H1 (cell line): ENCODE measurements at regions not wholly inside any gene's neighbourhood (a gene's known extent, or its start where the extent isn't known, plus 50 kb on each side); places are given as distances from the start of the nearest gene placed in this dataset.

Experiments used
- BACH1 ChIP-seq: IDR thresholded peaks from 2 replicates; pipeline ENCODE4 v1.6.1; 2012; ENCODE audit warnings: low read length, improper control_type of control experiment
- EP300 ChIP-seq, 2 experiments: IDR thresholded peaks; 1 replicate in 1 of 2; 2 replicates in 1 of 2; pipeline ENCODE4 v1.6.1; 2011 to 2012; ENCODE audit warnings: low read depth in 2 of 2, low read length in 2 of 2, mild to moderate bottlenecking in 2 of 2, borderline replicate concordance in 1 of 2, inconsistent platforms in 1 of 2, moderate library complexity in 1 of 2
- GTF2F1 ChIP-seq: IDR thresholded peaks from 2 replicates; pipeline ENCODE4 v1.6.1; 2012; ENCODE audit warnings: low read depth, low read length, improper control_type of control experiment, borderline replicate concordance
- JUN ChIP-seq: IDR thresholded peaks from 2 replicates; pipeline ENCODE4 v1.6.1; 2011; ENCODE audit warnings: low read depth, mild to moderate bottlenecking, improper control_type of control experiment, low read length
- JUND ChIP-seq: IDR thresholded peaks from 2 replicates; pipeline ENCODE4 v1.6.1; 2011; ENCODE audit warnings: mild to moderate bottlenecking, improper control_type of control experiment, low read length
- POLR2A ChIP-seq, 2 experiments: IDR thresholded peaks; 1 replicate in 1 of 2; 2 replicates in 1 of 2; pipeline ENCODE4 v1.6.1; 2011; ENCODE audit warnings: low read depth in 2 of 2, low read length in 2 of 2, mild to moderate bottlenecking in 2 of 2; ENCODE audit errors: control extremely low read depth in 1 of 2
- POLR2AphosphoS5 ChIP-seq: IDR thresholded peaks from 2 replicates; pipeline ENCODE4 v1.6.1; 2011; ENCODE audit warnings: low read depth, low read length
- TAF1 ChIP-seq: IDR thresholded peaks from 2 replicates; pipeline ENCODE4 v1.6.1; 2011; ENCODE audit warnings: mild to moderate bottlenecking, low read depth, low read length
- TF ChIP-seq, protein P1 (sequence below), 3 experiments: IDR thresholded peaks; 1 replicate in 2 of 3; 2 replicates in 1 of 3; pipeline versions ENCODE4 v1.5.1 to v1.6.1; 2011; ENCODE audit warnings: low read length in 3 of 3, mild to moderate bottlenecking in 3 of 3, inconsistent platforms in 2 of 3, low read depth in 1 of 3, moderate library complexity in 1 of 3; ENCODE audit not compliant: insufficient read depth in 1 of 3; ENCODE audit errors: control extremely low read depth in 1 of 3

DNA sequence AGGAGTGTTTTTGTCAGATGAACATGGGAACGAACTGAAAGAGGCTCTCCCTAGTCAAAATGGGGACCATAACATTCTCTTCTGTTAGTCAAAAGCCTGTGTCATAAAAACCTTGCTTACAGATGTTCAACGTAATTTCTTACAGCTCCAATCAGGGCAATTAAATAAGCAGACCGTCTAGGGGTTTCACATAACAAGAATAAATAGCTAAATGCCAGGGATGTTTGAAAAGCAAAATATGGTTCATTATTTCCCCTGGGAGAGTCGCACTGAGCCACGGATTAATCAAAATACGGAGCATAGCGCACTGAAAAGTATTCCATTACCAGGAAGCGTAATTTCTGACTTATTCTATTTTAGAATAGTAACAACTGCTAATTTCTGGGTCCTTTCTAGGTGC lies 63.7 kb upstream of the MRI1 start:
- TF ChIP-seq, protein P1, sequence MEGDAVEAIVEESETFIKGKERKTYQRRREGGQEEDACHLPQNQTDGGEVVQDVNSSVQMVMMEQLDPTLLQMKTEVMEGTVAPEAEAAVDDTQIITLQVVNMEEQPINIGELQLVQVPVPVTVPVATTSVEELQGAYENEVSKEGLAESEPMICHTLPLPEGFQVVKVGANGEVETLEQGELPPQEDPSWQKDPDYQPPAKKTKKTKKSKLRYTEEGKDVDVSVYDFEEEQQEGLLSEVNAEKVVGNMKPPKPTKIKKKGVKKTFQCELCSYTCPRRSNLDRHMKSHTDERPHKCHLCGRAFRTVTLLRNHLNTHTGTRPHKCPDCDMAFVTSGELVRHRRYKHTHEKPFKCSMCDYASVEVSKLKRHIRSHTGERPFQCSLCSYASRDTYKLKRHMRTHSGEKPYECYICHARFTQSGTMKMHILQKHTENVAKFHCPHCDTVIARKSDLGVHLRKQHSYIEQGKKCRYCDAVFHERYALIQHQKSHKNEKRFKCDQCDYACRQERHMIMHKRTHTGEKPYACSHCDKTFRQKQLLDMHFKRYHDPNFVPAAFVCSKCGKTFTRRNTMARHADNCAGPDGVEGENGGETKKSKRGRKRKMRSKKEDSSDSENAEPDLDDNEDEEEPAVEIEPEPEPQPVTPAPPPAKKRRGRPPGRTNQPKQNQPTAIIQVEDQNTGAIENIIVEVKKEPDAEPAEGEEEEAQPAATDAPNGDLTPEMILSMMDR (IDR thresholded peaks at IDR 0.05; ENCODE audit: control extremely low read depth in 1 of 3, insufficient read depth in 1 of 3, low read depth in 1 of 3, low read length in 3 of 3), result no peak
- TF ChIP-seq POLR2AphosphoS5, result no peak
- no peak for TF ChIP-seq JUND
- no peak for TF ChIP-seq POLR2A (IDR thresholded peaks at IDR 0.05; ENCODE audit: control extremely low read depth in 1 of 2, low read depth in 2 of 2, low read length in 2 of 2)
- no peak for TF ChIP-seq TAF1
- TF ChIP-seq GTF2F1, result no peak
- TF ChIP-seq JUN, result no peak
- TF ChIP-seq EP300 (IDR thresholded peaks at IDR 0.05; ENCODE audit: borderline replicate concordance in 1 of 2, low read depth in 2 of 2, low read length in 2 of 2), result no peak
- no peak for TF ChIP-seq BACH1
